ENCODE measurements at regions not wholly inside any gene's neighbourhood (a gene's known extent, or its start where the extent isn't known, plus 50 kb on each side); places are given as distances from the start of the nearest gene placed in this dataset.

DNA sequence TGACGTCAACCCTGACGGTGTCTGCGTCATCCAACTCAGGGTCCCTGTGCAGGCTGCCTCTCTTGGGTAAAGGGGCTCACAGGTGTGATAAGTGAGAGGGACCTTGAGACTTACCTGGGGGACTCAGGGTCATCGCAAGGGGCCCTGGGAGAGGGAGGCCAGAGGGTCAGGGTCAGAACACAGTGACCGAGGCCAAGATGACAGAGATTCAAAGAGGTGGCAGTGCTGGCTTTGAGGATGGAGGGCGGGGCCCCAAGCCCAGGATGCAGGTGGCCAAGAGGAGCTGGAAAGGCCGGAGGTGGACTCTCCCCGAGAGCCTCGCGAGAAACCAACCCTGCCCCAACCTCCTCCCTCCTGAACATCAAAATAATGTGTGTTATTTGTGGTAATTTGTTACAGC, 165.2 kb upstream of the PPP2R2D start:
- no peak for DNase-seq (ENCODE audit: low spot score)

DNA sequence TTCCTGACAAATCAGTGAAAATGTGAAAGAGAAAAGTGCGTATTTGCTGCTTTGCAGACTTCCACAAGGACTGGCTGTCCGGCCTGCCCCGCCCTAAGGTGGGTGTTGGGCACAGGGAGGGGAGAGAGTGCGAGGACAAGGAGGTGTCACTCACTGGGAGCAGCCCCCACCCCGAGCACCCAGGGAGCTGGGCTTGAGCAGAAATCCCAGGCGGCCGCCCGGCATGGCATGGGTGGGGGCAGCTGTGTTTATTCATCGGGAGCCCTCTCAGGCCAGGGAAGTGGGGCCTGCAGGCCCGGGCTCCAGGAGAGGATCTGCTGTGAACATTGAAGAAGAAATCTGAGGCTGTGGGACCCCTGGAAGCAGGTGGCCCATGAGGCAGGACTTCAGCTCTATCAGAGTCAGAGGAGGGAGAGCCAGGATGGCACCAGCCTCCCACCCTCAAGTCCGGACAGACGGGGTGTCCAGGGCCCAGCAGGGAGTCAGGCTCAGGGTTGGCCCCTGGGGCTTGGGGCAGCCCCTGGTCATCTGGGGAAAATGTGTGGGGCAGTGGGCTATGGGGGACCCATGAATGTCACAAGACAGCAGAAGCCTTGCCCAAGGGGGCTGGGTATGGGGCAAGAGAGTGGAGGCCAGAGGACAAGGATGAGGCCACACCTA, 164.4 kb upstream of the PPP2R2D start:
- DNase-seq (ENCODE audit: low spot score) = no peak

DNA sequence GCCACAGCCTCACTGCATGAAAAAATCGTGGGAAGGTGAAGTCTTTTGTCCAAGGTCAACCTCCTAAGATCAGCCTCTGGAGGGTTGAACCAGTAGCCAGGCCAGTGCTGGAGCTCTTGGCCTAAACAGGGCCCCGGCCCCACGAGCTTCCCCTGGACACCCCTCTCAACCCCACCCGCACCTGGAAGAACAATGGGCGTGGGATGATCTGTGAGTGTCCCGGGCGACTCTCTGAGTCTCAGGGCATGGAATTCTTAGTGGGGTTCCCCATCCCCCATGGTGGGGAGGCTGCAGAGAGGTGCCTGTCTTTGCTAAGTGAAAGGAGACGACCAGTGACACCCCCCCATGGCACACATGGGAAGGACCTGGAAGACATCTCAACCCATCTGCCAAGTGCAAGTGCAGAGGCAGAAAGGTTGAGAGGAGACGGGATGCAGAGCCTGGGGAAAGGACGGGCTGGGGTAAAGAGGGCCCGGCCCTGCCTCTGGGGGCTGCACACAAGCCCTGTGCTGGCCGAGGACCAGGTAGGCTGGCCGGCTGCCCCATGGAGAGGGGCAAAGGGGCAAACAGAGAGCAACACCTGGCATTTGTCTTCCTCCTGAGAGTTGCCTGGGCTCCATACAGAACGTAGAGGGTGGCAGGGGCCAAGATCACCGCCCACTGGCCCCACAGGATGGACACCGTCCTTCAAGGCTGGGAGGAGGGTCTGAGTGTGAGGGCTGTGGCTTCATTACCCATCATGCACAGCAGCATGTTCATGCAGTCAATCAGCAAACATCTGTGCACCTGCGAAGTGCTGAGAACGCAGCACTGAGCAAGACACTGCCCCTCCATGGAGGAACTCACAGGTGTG, 163.0 kb upstream of the PPP2R2D start:
- no peak for DNase-seq (ENCODE audit: low spot score)

DNA sequence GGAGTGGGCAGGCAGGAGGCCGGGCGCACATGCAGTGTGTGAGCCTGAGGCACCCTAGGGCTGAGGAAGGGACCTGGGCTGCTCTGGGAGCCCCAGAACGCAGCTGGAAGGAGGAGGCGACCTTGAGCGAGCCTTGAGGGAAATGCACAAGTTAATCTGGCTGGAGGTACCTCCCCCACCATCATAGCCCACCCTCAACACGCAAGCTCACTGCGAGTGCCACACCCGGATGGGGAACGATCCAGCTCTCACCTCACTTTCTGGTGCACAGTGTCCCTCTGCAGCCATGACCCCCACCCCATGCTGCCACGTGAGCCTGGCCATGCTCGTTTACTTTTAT, 162.4 kb upstream of the PPP2R2D start:
- DNase-seq (ENCODE audit: low spot score) = no peak

DNA sequence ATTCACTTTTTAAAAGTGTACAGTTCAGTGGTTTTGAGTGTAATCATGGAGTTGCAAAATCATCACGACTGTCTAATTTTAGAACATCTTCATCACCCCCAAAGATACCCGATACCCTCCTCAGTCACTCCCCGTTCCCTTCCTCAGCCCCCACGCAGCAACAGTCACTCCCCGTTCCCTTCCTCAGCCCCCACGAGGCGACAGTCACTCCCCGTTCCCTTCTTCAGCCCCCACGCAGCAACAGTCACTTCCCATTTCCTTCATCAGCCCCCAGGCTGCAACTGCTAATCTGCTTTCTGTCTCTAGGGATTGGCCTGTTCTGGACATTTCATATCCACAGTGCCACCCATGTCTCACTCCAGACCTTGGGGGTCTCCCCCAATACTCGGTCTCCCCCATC, 161.6 kb upstream of the PPP2R2D start:
- DNase-seq (ENCODE audit: low spot score) = no peak

DNA sequence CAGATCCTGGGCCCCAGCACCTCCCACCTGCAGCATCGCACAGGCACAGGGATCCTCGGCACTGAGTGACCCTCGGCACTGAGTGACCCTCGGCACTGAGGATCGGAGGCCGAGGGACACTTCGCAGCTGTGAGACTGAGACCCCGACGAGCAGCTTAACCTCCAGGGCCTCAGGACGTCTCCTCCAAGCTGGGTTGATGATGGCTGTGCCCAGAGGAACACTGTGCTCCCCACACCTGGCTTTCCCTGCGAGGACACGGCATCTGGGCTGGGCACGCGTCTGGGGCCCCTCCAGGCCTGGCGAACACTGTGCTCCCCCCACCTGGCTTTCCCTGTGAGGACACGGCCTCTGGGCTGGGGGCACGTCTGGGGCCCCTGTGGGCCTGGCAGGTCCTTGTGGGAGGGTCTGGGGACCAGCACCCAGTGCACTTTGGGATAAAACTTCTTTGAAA, 158.3 kb upstream of the PPP2R2D start:
- no peak for DNase-seq (ENCODE audit: low spot score)

DNA sequence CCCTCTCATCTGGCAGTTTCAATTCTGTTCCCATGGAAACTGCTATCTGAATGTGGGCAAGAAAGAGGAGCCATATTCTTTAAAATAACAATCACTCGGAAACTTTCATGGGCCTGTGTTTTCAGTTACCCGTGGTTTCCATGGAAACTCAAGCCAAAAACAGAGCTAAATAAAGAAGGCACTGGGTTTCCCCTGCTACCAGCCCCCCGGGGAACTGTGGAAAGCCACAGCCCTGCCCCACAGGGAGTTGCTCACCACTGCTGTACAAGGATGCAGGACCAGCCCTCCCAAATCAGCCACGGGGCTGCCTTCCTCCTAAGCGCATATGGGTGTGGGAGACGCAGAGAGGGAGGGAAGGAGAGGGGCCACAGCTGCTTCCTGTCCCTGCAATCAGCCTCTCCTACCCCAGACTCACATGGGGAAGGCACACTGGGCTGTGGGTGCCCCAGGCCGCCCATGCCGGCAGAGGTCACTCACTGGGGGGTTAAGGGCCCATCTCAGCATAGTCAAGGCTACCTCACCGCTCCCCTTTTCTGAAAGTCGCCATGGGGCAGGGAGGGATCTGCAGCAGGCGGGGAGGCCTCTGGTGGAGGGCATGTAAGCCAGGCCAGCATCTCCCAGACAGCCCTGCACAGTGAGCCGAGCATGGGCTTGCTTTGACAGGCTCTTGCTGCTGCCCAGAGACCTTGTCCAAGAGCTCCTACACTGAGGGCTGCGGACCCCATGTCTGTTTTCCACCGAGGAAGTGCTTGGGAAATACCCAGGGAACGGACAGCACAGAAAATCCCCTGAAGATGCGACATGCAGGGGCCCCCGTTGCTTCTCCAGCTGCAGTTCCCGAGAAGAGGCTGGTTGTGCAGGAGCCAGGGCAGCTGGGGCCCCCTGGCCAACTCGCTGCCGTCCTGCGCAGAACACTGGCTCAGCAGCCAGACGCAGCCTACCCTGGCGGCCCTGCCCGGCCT, 157.3 kb upstream of the PPP2R2D start:
- DNase-seq (ENCODE audit: low spot score) = no peak

DNA sequence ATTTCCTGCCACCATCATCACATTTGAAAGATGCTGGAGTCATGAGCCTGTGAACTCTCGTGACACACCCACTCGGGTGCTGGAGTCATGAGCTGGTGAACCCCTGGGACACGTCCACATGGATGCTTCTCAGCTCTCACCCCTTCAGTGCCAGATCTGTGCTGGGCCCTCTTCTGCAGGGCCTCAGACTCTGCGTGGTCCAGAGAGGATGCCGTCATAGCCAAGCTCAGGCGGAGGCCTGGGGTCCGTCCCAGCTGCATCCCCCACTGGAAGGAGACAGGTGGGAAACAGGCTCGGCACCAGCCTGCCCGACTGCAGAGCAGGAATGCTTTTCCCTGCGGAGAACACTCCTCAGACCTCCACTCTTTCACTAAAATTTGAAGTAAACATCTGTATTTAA, 156.5 kb upstream of the PPP2R2D start:
- DNase-seq (ENCODE audit: low spot score) = no peak

DNA sequence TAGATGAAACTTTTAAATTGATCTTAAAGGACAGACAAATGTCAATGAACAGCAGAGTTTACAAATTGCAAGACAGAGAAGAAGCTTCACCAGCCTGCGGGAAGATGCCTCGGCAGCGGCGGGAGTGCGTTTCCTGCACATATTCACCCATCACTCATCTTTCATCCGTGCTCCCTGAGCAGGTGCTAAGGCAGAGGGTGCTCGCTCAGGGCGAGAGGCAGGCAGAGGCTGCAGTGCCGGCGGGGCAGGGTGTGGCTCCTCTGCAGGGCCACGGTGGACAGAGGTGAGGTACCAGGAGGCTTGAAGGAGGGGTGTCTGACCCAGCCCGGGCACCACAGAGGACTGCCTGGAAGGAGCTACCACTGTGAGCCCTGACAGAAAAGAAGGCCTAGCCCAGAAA, 155.2 kb upstream of the PPP2R2D start:
- no peak for DNase-seq (ENCODE audit: low spot score)

DNA sequence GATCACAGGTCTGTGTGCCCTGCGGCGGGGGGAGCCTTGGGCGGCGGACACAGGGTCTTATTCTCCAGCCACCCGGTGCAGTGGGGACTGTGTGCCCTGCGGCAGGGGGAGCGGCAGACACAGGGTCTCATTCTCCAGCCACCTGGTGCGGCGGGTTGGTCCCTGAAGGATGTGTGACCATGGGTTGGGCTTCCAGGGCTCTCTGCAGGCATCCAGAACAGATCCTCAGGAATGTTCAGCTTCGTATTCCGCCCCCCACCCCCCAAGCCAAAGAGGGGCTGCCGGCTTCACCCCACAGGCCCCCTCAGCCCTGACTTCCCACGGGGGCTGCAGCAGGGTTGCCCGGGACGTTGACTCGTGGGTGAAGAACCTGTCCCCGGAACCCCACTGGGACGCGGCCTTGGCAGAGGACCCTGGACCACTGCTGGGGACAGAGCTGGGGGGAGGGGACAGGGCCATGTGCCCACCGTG, 154.5 kb upstream of the PPP2R2D start:
- no peak for DNase-seq (ENCODE audit: low spot score)

DNA sequence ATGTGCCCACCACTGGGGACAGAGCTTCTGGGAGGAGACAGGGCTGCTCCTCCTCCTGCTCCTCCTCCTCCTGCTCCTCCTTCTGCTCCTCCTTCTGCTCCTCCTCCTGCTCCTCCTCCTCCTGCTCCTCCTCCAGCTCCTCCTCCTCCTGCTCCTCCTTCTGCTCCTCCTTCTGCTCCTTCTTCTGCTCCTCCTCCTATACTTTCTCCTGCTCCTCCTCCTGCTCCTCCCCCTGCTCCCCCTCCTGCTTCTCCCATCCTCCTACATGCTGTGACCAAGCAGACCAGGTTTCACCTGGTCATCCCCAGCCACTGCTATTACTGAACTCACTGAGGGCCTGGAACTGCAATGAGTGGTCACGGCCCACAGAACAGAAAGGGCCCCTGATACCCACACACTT, 154.0 kb upstream of the PPP2R2D start:
- no peak for DNase-seq (ENCODE audit: low spot score)

DNA sequence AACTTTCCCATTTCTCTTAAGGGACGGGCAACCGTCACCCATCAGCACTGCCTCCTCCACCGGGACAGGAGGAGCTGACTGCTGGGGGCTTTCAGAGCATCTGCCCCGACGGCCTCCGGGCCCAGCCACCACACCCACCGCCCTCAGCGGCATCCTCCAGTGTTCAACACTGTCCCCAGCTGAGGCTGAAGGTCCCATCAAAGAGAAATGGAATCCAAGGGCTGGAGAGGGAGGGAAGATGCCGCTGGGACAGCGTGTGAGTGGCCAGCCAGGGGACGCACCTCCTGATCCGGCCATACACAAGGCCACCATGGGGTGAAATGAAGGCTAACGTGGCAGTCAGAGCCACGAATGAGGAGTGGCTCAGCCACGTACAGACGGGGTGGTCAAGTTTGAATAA, 153.6 kb upstream of the PPP2R2D start:
- no peak for DNase-seq (ENCODE audit: low spot score)

DNA sequence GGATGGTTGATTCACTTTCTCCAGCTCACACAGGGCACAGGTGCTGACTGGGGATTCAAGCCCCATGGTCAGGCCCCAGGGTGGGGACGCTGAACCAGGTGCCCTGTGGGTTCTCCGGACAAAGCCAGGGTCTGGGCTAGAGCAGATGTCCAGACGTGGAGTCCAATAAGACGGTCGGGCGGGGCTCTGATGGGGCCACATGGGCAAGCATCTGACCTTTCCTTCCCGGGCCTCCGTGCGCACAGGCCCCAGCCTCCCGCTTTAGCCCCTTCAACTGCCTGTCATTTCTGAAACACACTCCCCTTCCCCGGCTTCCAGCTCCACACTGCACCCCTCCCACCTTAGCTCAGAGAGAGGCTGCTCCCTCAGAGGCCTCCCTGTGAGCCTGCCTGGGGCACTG, 153.0 kb upstream of the PPP2R2D start:
- no peak for DNase-seq (ENCODE audit: low spot score)

DNA sequence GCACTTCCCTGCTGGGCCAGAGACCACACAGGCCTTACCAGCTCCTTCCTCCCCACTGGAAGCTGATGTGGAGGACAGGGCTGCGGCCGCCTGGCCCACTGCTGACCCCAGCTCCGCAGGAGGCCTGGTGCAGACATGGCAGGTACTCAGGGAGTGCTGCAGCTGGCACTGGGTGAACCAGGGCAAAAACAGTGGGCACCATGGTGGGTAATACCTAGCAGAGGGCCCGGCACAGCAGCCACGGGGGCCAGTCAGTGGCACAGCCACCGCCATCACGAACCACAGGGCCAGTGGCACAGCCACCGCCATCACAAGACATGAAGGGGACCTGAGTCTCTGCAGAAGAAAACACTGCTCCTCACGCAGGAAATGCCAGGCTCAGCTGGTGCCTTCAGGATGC, 152.6 kb upstream of the PPP2R2D start:
- no peak for DNase-seq (ENCODE audit: low spot score)

DNA sequence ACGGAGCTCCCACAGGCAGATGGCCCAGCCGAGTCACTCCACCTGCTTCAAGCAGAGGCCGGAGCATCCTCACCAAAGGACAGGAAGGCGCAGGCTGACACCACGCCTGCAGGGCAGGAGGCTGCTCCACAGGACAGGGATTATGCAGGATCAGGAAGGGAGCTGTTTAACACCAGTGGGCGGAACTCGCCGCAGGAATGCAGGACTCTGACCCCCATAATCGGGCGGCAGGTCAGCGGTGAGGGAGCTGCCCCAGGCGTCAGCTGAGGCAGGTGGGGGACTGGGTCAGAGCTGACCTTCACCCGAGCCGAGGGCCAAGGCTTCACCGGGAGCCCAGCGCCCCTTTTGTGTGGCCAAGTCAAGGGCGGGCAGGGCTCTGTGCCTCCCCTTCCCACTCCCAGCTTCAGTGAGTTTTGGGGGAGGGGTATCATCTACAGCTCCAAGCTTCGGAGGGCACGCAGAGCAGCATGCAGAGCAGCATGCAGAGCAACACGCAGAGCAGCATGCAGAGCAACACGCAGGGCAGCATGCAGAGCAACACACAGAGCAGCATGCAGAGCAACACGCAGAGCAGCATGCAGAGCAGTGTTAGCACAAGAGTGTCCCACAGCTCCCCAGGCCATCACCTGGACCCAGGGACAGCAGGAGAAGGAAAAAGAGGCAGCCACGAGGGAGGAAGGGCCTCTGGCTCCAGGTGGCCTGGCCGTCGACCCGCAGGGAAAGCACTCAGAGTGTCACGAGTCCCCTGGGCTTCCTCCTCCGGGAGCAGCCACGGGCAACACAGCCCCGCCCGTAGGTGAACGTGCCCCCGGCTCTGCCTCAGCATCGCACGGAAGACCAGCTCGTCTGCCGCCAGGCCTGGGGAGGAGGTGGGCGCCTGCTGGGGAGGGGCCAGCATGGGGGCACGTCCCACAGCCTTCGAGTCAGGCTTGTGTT, 151.7 kb upstream of the PPP2R2D start:
- DNase-seq (ENCODE audit: low spot score) = no peak

DNA sequence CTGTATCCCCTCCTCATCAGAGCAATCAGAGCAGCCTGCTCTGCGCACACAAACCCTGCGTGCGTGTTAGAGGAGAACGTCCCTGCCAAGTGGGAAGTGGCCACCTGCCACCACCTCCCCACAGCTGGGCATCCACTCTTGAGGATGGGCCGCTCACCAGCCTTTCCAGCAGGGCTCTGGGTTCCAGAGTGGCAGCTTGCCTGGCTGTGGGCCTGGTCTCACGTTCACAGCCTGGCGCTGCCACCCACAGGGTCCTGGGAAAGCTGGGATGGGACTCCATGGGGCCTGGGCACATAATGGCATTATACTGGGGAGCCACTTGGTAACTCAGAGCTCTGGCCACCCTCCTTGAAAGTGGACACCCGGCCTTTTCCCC, 151.1 kb upstream of the PPP2R2D start:
- no peak for DNase-seq (ENCODE audit: low spot score)

DNA sequence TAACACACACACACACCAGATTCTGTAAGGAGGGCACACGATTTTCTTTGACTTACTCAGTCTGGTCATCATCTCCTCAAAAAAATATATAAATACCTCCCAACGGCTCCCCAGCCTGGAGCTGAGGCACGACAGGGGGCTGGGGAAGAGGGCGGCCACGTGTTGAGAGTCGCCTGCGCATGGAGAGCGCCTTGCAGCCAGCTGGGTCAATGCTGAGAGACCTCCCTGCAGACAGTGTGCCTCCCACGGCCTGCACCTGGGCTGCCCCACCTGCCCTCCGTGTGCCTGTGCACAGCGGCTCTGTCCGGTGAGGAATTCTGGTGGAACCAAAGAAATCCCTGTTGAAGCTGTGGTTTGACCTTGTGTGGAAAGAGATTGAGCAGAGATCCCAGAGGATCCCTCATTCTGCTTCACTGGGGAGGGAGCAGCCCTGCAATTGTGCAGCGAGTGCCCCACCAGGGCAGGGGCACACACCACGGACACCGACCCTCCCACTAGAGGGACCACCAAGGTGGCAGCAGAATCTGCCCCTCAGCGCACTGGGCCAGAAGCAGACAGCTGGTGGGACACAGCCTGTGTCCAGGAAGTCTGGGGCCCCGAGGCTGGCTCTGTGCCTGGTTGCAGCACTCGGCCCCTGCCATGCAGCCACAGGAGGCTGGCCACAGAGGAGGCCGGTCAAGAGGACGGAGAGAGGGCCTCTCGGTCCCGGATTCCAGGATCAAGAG, 150.5 kb upstream of the PPP2R2D start:
- no peak for DNase-seq (ENCODE audit: low spot score)

DNA sequence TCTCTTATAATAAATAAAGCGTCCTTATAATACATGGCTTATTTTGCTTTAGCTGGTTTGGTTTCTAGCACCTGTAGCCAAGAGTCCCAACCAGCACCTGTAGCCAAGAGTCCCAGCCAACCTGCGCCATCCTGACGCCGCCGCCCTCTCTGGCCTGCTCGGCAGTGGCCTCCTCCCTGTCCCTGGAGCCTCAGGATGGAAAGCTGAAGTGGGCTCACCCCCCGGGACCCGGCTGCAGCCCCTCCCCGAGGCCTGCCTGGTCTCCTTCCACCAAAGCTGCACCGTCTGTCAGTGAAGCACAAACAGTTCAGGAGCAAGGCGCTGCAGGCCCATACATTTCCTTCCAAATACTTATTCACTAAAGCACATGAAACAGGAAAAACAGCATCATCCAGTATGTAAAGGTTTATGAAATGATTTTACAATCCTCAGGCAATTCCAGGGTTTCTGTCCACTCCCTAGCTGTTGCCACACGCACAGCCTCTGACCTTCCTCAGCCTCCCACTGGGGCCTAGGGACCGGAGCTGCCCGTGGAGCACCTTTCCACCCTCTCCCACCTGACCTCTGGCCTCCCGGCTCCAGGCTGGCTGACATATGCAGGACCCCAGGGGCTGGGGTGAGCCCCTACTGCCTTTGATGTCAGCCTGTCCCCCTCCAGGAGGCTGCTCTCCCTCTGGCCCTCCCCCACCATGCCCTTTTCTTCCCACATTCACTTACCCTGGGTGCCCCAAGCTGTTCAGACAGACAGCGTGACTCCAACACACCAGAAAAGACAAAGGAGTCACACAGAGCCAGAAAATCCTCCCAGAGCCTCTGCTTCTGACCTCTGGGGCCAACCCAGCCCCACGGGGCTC, 149.6 kb upstream of the PPP2R2D start:
- DNase-seq (ENCODE audit: low spot score) = no peak

DNA sequence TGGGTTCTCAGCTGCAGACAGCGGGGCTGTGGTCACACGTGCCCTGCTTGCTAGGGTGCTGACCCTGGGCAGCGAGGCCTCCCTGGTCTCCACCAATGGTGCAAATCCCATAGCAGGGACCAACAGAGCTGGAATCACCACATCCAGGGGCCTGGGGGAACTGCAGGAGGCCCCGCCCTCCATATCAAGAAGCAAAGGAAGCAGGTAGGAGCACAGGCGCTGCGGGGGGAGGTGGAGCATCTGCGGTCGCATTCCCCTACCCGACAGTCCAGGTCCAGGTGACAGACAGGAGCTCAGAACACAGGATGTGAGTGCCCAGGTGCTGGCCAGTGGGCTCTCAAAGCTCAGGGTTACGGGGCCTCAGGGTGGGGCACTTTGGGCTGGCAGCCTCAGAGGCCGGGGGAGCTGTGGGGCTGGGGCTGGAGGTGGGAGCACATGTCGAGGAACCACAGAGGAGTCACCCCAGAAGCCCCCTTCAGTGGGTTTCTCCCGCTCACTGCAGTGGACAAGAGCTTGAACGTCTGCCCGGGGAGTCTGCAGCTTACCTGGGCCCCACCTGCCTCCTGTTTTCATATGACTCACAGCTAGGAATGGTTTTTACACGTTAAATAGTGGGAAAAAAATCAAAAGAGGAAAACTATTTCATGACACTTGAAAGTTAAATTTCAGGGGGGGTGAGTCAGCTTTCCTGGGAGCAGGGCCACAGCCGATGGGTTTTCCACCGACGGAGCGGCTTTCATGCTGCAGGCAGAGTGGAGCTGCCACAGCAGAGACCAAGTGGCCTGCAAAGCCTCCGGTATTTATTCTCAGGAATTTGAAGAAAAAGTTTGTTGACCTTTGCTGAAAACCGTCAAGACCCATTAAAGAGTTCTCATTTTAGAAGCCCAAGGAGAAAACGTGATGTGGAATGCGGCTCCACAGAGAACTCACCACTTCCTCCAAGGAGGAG, 148.7 kb upstream of the PPP2R2D start:
- DNase-seq (ENCODE audit: low spot score) = no peak
